Right lobe of liver (tissue), 4 donors: ENCODE measurements at regions not wholly inside any gene's neighbourhood (a gene's known extent, or its start where the extent isn't known, plus 50 kb on each side); places are given as distances from the start of the nearest gene placed in this dataset.

Experiments
- CTCF ChIP-seq, 4 donors: fragments of 200-600 bp in 3 of 4; fragments of 450-650 bp in 1 of 4; IDR thresholded peaks; one replicate each; pipeline versions ENCODE4 v1.5.1 to v1.8.0; 2016 to 2022; ENCODE audit warnings: antibody characterized with exemption in 4 of 4, mild to moderate bottlenecking in 2 of 4
- POLR2A ChIP-seq: fragments of 450-650 bp; IDR thresholded peaks from one replicate; pipeline ENCODE4 v1.6.1; 2017; ENCODE audit warnings: antibody characterized with exemption, mild to moderate bottlenecking
- donor health status: DM: no; HTN: no; CAD: no.
- donor health status: DM: no; HTN: no; CAD: no.
- donor health status: DM: no; HTN: yes; CAD: no.

DNA sequence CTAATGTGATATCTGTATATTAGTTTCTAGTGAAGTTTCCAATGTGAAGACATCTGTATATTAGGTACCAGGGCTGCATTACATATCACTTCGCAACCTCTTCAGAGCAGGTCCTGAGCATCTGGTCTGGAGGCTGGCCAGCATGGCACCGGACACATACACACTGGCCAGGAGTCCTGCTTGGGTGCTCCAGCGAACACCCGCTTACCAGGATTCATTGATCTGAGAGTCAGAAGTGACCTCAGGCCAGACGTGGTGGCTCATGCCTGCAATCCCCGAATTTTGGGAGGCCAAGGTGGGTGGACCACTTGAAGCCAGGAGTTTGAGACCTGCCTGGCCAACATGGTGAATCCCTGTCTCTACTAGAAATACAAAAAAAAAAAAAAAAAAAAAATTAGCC, 93.0 kb upstream of the IRS2 start:
- TF ChIP-seq CTCF (IDR thresholded peaks at IDR 0.05) (no peak), POLR2A (no peak)
